Activated T-cell treated with anti-CD3 and anti-CD28 coated beads for 24 hours (primary cell): ENCODE measurements at regions not wholly inside any gene's neighbourhood (a gene's known extent, or its start where the extent isn't known, plus 50 kb on each side); places are given as distances from the start of the nearest gene placed in this dataset.

ENCODE experiments used
- DNase-seq: peaks from one replicate; pipeline ENCODE4 v3.0.0-alpha.2; 2020; ENCODE audit warnings: low read depth

GRCh38 chr1:194534784-194535183, 1348.4 kb upstream of the B3GALT2 start:
- DNase-seq = no peak

- no peak for DNase-seq
Measured at GRCh38 chr1:194533641-194534040, 1347.2 kb upstream of the B3GALT2 start.

GRCh38 chr1:194517567-194517966, 1331.2 kb upstream of the B3GALT2 start:
- DNase-seq = no peak

DNA sequence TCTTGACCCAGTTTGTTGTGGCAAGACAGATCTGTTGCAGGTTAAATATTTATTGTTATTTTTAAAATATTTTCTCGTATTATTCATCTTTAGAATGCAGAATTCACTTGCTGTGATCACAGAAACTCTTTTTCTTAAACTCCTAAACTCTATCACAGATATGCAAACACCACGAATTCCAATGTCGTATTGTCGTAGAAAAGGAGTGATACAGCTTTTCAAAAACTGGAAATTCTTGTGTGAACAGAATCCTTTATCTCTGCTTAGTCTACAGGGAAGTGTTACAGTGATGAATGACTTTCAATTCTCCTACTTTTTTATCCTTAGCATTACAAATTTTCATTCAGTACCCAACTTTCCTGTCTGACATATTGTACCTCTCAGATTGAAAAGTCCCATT, 1329.5 kb upstream of the B3GALT2 start:
- DNase-seq = no peak

GRCh38 chr1:194512957-194513356, 1326.5 kb upstream of the B3GALT2 start:
- no peak for DNase-seq

- no peak for DNase-seq
Measured at GRCh38 chr1:194512345-194512744, 1325.9 kb upstream of the B3GALT2 start.

GRCh38 chr1:194503209-194503608, 1316.8 kb upstream of the B3GALT2 start:
- DNase-seq = no peak

DNA sequence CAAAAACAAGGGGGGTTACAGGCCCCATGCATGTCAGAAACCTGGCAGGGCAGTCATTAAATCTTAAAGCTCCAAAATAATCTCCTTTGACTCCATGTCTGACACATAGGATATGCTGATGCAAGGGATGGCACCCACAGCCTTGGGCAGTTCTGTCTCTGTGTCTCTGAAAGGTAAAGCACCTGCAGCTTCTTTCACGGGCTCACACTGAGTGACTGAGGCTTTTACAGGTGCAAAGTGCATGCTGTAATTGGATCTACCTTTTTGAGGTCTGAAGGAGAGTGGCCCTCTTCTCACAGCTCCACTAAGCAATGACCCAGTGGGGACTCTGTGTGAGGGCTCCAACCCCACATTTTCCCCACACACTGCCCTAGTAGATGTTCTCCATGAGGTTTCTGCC, 1309.0 kb upstream of the B3GALT2 start:
- no peak for DNase-seq

DNA sequence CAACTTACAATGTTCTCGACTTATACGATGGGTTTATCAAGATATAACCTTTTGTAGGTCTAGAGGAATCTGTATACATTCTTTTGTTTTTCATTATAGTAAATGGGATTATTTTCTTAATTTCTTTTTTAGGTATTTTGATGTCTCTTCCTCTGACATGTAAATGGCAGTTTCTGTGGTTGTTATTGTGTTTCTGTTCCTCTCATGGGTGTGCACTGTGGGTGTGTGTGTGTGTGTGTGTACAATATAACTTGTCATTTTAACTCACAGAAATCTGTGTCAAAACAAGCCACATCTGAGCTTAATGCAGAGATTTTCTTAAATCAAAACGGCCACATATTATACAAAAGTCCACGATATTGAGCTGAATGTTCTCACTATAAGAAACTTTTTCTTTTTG, 1300.8 kb upstream of the B3GALT2 start:
- no peak for DNase-seq

- DNase-seq = no peak
Measured at GRCh38 chr1:194485432-194485831, 1299.0 kb upstream of the B3GALT2 start.

DNA sequence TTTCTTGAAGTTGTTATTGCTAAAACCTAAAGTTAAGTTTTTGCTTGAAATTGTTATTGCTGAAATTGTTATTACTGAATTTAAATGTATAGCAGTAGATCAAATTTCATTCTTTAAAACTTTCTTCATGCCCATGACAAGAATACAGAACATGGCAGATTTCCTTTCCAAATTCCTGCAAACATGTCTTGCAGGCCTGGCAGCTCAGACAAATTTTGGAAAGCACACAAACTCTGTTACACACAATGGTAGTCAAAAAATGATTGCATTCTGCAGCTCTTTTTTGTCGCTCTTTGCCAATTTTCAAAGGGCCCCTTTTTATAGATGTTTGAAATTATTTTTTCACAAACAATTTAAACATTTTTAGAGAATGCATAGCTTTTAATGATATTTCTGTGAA, 1292.3 kb upstream of the B3GALT2 start:
- DNase-seq = no peak

- DNase-seq = no peak
Measured at GRCh38 chr1:194477908-194478307, 1291.5 kb upstream of the B3GALT2 start.

DNA sequence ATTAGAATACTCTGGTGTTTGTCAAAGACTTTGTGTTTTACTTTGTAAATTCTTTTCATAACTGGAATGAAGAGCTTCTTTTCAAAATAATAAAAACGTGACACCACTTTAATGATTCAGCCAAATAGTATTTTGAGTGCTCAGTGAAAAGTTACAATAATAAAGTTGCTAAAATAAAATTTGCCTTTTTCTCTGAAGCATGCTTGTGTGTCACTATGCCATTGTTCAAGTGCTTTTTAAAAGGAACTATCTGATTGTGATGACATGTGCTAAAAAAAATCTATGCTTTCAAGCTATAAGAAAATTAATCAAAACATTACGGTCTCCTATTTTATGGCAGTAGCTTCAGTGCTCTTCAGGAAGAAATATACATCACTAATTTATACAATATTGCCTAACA, 1290.5 kb upstream of the B3GALT2 start:
- no peak for DNase-seq

DNA sequence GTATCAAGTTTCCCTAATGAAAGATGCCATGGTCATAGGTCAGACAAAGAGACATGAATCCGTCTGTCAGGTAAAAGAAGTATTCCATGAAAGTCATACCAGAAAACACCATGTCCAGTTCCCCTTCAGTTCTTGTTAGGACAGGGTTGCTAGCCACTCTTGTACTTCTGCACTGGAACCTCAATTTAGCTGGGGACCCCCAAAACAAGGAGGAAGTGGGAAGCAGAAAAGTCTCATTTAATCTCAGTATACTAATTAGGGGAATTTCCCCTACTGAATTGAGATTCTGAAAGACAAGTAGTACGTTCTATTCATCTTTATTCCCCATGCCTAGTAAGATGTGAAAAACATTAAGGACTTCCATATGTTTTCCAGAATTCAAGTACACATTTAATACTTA, 1289.9 kb upstream of the B3GALT2 start:
- no peak for DNase-seq

DNA sequence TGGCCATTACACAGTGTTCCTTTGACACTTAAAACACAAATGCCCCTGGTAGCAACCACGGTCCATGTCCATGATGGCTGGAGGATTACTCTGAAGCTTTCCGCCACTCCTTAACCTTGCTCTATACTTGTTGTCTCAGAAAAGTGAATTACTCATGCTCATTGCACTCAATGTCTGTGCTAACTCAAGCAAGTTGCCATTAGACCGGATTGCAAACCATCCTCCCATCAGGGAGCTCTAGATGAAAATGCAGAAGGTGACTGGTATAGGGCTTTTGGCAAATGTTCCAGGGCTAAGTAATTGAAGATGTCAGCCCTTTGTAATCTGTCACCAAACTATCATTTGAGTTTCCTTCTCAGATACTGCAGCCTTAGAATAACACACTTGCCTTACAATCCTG, 1288.3 kb upstream of the B3GALT2 start:
- DNase-seq = no peak

DNA sequence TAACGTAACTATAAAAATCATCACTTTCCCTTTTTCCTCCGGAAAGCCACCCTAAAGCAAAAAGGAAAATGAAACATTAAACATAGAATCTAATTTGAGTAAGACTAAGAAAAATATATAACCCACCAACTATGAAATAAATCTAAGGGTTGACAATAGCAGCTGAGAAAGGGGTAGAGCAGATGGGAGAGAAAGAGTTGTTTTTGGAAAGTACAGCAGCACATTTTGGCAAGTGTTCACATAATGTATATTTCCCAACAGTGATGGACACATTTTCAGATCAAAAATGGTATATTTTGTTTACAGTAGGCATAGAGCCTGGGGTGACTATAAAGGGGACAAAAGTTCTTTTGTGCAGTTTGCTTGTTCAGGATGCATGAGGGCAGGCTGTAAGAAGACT, 1287.4 kb upstream of the B3GALT2 start:
- no peak for DNase-seq

DNA sequence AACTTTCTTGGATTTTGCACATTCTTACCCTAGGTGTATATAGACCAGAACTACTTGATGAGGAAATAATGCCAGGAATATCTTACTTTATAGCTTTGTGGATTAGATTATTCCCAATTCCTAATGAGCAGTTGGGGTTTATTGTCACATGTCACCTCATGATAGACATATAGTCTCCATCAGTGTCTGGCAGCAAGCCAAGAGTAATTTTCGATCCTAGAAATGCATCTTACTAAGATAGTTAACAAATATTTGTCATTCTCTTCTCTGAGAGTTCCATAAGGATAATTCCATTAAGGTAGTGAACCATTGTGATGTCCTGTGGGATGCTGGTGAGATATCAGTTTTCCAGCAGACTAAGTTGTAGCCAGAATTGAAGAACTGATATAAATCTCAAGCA, 1282.9 kb upstream of the B3GALT2 start:
- no peak for DNase-seq

GRCh38 chr1:194466706-194467105, 1280.3 kb upstream of the B3GALT2 start:
- DNase-seq = no peak

DNA sequence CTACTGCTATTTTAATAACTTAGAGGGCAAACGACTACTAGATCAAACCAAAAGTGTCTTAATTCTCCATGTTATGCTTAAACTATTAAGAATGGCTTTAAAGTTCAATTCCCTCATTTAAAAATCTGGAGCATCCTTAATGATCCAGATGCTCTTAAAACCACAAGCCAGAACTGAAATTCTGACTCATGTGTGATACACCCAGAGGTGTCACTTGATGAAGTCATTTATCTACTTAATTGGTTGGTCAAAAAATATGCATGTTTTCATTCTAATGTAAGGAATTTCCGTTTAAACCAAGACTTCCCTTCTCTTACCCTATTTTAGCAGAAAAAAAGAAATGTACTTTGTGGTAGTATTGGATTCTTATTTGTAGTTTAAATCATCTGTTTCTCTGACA, 1261.2 kb upstream of the B3GALT2 start:
- DNase-seq = no peak

GRCh38 chr1:194445244-194445643, 1258.8 kb upstream of the B3GALT2 start:
- DNase-seq = no peak

GRCh38 chr1:194442901-194443575, 1256.6 kb upstream of the B3GALT2 start:
- no peak for DNase-seq

GRCh38 chr1:194437135-194437534, 1250.7 kb upstream of the B3GALT2 start:
- DNase-seq = no peak

DNA sequence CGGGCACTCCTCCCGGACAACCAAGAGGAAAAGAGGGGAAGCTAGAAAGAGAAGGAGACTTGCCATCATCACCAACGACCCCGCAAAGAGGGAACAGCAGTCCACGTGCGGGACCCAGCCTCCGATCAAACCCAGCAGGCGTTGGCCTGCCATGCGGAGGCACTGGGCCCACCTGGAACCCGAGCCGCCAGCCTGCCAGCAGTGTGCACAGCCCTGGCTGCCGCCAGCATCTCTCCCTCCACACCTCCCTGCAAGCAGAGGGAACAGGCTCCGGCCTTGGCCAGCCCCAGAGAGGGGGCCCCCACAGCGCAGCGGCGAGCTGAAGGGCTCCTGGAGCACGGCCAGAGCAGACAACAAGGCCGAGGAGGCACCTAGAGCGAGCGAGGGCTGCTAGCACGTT, 1244.7 kb upstream of the B3GALT2 start:
- no peak for DNase-seq

GRCh38 chr1:194420706-194421105, 1234.3 kb upstream of the B3GALT2 start:
- DNase-seq = no peak

DNA sequence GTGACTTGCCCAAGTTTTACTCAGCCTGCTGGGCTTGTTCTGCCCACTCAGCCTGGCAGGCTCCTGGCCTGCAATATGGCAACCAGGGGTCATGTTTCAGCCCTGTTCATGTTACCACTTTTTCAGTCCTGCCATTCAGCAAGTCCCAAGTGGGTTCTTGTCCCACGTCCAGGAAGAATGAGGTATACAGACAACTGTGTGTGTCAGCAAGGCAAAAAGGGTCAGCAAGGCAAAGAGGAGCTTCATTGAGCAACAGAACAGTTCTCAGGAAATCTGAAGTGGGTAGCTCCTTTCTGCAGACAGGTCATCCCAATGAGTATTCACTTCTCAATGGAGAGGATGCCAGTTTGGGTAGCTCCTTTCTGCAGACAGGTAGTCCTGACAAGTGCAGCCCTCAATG, 1233.3 kb upstream of the B3GALT2 start:
- DNase-seq = no peak
